H1 (cell line): ENCODE measurements at regions not wholly inside any gene's neighbourhood (a gene's known extent, or its start where the extent isn't known, plus 50 kb on each side); places are given as distances from the start of the nearest gene placed in this dataset.

Experiments
- CTCF ChIA-PET: fragments of 300-600 bp; sonication (Branson Sonifier 250); formaldehyde crosslinking; loops from one replicate; lab custom pipeline; 2021; ENCODE audit not compliant: partially characterized antibody; lab: Charles Lee
- POLR2A ChIA-PET: fragments of 300-600 bp; sonication (Branson Sonifier 250); formaldehyde crosslinking; loops from one replicate; lab custom pipeline; 2021; ENCODE audit warnings: inconsistent platforms; ENCODE audit not compliant: partially characterized antibody; lab: Charles Lee
- DNase-seq, 2 experiments: peaks; one replicate each; pipeline versions ENCODE4 v3.0.0 to v3.0.0-alpha.2; 2010 to 2022; ENCODE audit warnings: low spot score in 2 of 2, low read depth in 1 of 2, mixed read lengths in 1 of 2
- FAIRE-seq: peaks from 2 replicates; lab custom pipeline; 2011; peaks lifted over from hg19 to GRCh38; lab: Jason Lieb, UNC
- H2AFZ ChIP-seq: 2 replicates; pipeline ENCODE4 v1.8.1; 2012; ENCODE audit warnings: low read length, inconsistent platforms
- H2AK5ac ChIP-seq: 2 replicates; pipeline ENCODE4 v1.6.1; 2013; ENCODE audit warnings: low read depth, low read length
- H2BK120ac ChIP-seq: replicated peaks from 2 replicates; pipeline ENCODE3; 2013; ENCODE audit warnings: low read depth, low read length, inconsistent platforms
- H2BK12ac ChIP-seq: 2 replicates; pipeline ENCODE4 v1.6.1; 2013; ENCODE audit warnings: low read depth, low read length
- H2BK15ac ChIP-seq: 2 replicates; pipeline ENCODE4 v1.6.1; 2013; ENCODE audit warnings: low read length
- H2BK20ac ChIP-seq: 2 replicates; pipeline ENCODE4 v1.6.1; 2013; ENCODE audit warnings: low read length
- H2BK5ac ChIP-seq: 2 replicates; pipeline ENCODE4 v1.6.1; 2013; ENCODE audit warnings: low read depth, low read length
- H3K14ac ChIP-seq: 2 replicates; pipeline ENCODE4 v1.6.1; 2013; ENCODE audit warnings: inconsistent platforms; ENCODE audit not compliant: insufficient read length
- H3K18ac ChIP-seq: 2 replicates; pipeline ENCODE4 v1.6.1; 2013; ENCODE audit warnings: low read length; ENCODE audit errors: extremely low read depth
- H3K23ac ChIP-seq: 2 replicates; pipeline ENCODE4 v1.6.1; 2013; ENCODE audit warnings: inconsistent platforms; ENCODE audit not compliant: insufficient read length
- H3K23me2 ChIP-seq: 2 replicates; pipeline ENCODE4 v1.6.1; 2013; ENCODE audit warnings: low read depth, low read length
- H3K27ac ChIP-seq: 2 replicates; pipeline ENCODE4 v1.6.1; 2011; ENCODE audit warnings: low read depth, low read length, inconsistent platforms
- H3K27me3 ChIP-seq, 4 experiments: replicated peaks in 1 of 4; 1 replicate in 1 of 4; 2 replicates in 3 of 4; pipeline versions ENCODE4 v1.6.1 to v1.8.1; 2011 to 2013; ENCODE audit warnings: low read length in 3 of 4, mild to moderate bottlenecking in 3 of 4, inconsistent platforms in 2 of 4, mixed read lengths in 2 of 4, moderate library complexity in 1 of 4; ENCODE audit not compliant: control insufficient read depth in 3 of 4, insufficient read depth in 3 of 4; ENCODE audit errors: extremely low read depth in 1 of 4
- H3K36me3 ChIP-seq, 4 experiments: 2 replicates each; pipeline versions ENCODE4 v1.6.1 to v1.8.1; 2011 to 2013; ENCODE audit warnings: mild to moderate bottlenecking in 4 of 4, low read length in 3 of 4, moderate library complexity in 2 of 4, control low read depth in 1 of 4, inconsistent platforms in 1 of 4; ENCODE audit not compliant: insufficient read depth in 4 of 4, control insufficient read depth in 2 of 4
- H3K4ac ChIP-seq: replicated peaks from 2 replicates; pipeline ENCODE3; 2013; ENCODE audit warnings: low read length, low read depth, mixed read lengths, inconsistent platforms; ENCODE audit not compliant: insufficient read length
- H3K4me1 ChIP-seq, 4 experiments: replicated peaks in 1 of 4; 1 replicate in 1 of 4; 2 replicates in 3 of 4; pipeline versions ENCODE4 v1.6.1 to v1.8.1; 2011 to 2013; ENCODE audit warnings: low read length in 3 of 4, inconsistent platforms in 2 of 4, mixed read lengths in 1 of 4; ENCODE audit not compliant: insufficient read depth in 4 of 4, control insufficient read depth in 3 of 4
- H3K4me2 ChIP-seq, 2 experiments: 2 replicates each; pipeline versions ENCODE4 v1.6.1 to v1.8.1; 2011 to 2013; ENCODE audit warnings: low read depth in 2 of 2, low read length in 2 of 2, control low read depth in 1 of 2, inconsistent platforms in 1 of 2, mild to moderate bottlenecking in 1 of 2; ENCODE audit not compliant: insufficient read depth in 1 of 2
- H3K4me3 ChIP-seq, 4 experiments: fragments of 200-600, 300-600 bp in 1 of 4; sonication (generic), shearing (Covaris generic), sonication (Bioruptor Twin) in 1 of 4; 2 replicates each; pipeline versions ENCODE4 v1.5.1 to v1.8.1; 2011 to 2016; ENCODE audit warnings: low read length in 4 of 4, low read depth in 3 of 4, control low read depth in 2 of 4, inconsistent platforms in 2 of 4, mild to moderate bottlenecking in 2 of 4, mixed read lengths in 1 of 4, moderate library complexity in 1 of 4; ENCODE audit not compliant: insufficient read depth in 2 of 4; ENCODE audit errors: extremely low read depth in 1 of 4
- H3K56ac ChIP-seq: replicated peaks from 2 replicates; pipeline ENCODE3; 2013; ENCODE audit warnings: low read depth, mild to moderate bottlenecking, mixed read lengths, low read length, inconsistent platforms; ENCODE audit not compliant: insufficient read length
- H3K79me1 ChIP-seq: 2 replicates; pipeline ENCODE4 v1.6.1; 2013; ENCODE audit warnings: low read depth, low read length, control low read depth
- H3K79me2 ChIP-seq, 2 experiments: 2 replicates each; pipeline versions ENCODE4 v1.6.1 to v1.8.1; 2012 to 2013; ENCODE audit warnings: low read length in 2 of 2, mild to moderate bottlenecking in 2 of 2, inconsistent platforms in 1 of 2; ENCODE audit not compliant: insufficient read depth in 2 of 2, control insufficient read depth in 1 of 2
- H3K9ac ChIP-seq, 4 experiments: replicated peaks in 1 of 4; 1 replicate in 1 of 4; 2 replicates in 3 of 4; pipeline versions ENCODE4 v1.6.1 to v1.8.1; 2011 to 2013; ENCODE audit warnings: low read depth in 3 of 4, low read length in 3 of 4, control low read depth in 2 of 4, mild to moderate bottlenecking in 2 of 4, moderate library complexity in 2 of 4, inconsistent platforms in 1 of 4; ENCODE audit errors: extremely low read depth in 1 of 4
- H3K9me3 ChIP-seq, 2 experiments: 2 replicates each; pipeline versions ENCODE4 v1.6.1 to v1.8.1; 2012 to 2013; ENCODE audit warnings: mild to moderate bottlenecking in 2 of 2, moderate library complexity in 2 of 2, control low read depth in 1 of 2, inconsistent platforms in 1 of 2, low read depth in 1 of 2, low read length in 1 of 2, mixed read lengths in 1 of 2; ENCODE audit not compliant: insufficient read depth in 2 of 2
- H4K20me1 ChIP-seq, 2 experiments: replicated peaks in 1 of 2; 2 replicates each; pipeline versions ENCODE3 to v1.8.1; 2011 to 2013; ENCODE audit warnings: inconsistent platforms in 2 of 2, low read length in 2 of 2, mild to moderate bottlenecking in 1 of 2; ENCODE audit not compliant: insufficient read depth in 2 of 2, control insufficient read depth in 1 of 2
- H4K5ac ChIP-seq: 2 replicates; pipeline ENCODE4 v1.6.1; 2013; ENCODE audit warnings: low read length, low read depth, mixed read lengths, inconsistent platforms; ENCODE audit not compliant: insufficient read length
- H4K8ac ChIP-seq: 2 replicates; pipeline ENCODE4 v1.8.0; 2013; ENCODE audit warnings: mild to moderate bottlenecking, moderate library complexity, low read length, inconsistent platforms; ENCODE audit not compliant: insufficient read depth; ENCODE audit errors: extremely low read depth
- H4K91ac ChIP-seq: replicated peaks from 2 replicates; pipeline ENCODE3; 2013; ENCODE audit warnings: low read length, mixed read lengths, inconsistent platforms; ENCODE audit not compliant: insufficient read length
- BACH1 ChIP-seq: IDR thresholded peaks from 2 replicates; pipeline ENCODE4 v1.6.1; 2012; ENCODE audit warnings: low read length, improper control_type of control experiment
- CTBP2 ChIP-seq: IDR thresholded peaks from 2 replicates; pipeline ENCODE4 v1.7.0; 2011; ENCODE audit warnings: borderline replicate concordance, mild to moderate bottlenecking, moderate library complexity, mixed read lengths, low read length; ENCODE audit not compliant: insufficient read depth, insufficient read length
- JUND ChIP-seq: IDR thresholded peaks from 2 replicates; pipeline ENCODE4 v1.6.1; 2011; ENCODE audit warnings: mild to moderate bottlenecking, improper control_type of control experiment, low read length
- NANOG ChIP-seq: IDR thresholded peaks from 2 replicates; pipeline ENCODE4 v1.6.1; 2011; ENCODE audit warnings: low read length, low read depth, mild to moderate bottlenecking, inconsistent platforms; ENCODE audit not compliant: insufficient read depth, poor library complexity, severe bottlenecking
- NRF1 ChIP-seq: IDR thresholded peaks from 2 replicates; pipeline ENCODE4 v1.6.1; 2011; ENCODE audit warnings: mild to moderate bottlenecking, low read depth, low read length, improper control_type of control experiment
- POLR2AphosphoS5 ChIP-seq: IDR thresholded peaks from 2 replicates; pipeline ENCODE4 v1.6.1; 2011; ENCODE audit warnings: low read depth, low read length
- SIN3A ChIP-seq, 2 experiments: IDR thresholded peaks in 1 of 2; conservative IDR thresholded peaks in 1 of 2; 2 replicates each; pipeline ENCODE4 v1.6.1; 2011 to 2012; ENCODE audit warnings: low read length in 2 of 2, improper control_type of control experiment in 1 of 2, low read depth in 1 of 2, mild to moderate bottlenecking in 1 of 2
- YY1 ChIP-seq: IDR thresholded peaks from 2 replicates; pipeline ENCODE4 v1.6.1; 2011; ENCODE audit warnings: low read depth, mild to moderate bottlenecking, low read length
- ZNF274 ChIP-seq: IDR thresholded peaks from 2 replicates; pipeline ENCODE4 v1.7.0; 2012; ENCODE audit warnings: low read length, borderline replicate concordance; ENCODE audit errors: extremely low read depth
- WGBS, 2 experiments: shearing (Covaris generic) in 1 of 2; methylation state at CpG; one replicate each; pipeline versions ENCODE4 v1.1.6 to v1.1.7; 2013 to 2015; ENCODE audit warnings: low lambda C conversion rate in 2 of 2, mixed read lengths in 2 of 2, inconsistent platforms in 1 of 2, low coverage in 1 of 2, missing lambda C conversion rate in 1 of 2; ENCODE audit not compliant: insufficient replicate concordance in 2 of 2, insufficient coverage in 1 of 2, insufficient read length in 1 of 2; ENCODE audit errors: extremely low coverage in 1 of 2, missing lambda C conversion rate in 1 of 2; 5-methylcytosine and 5-hydroxymethylcytosine counted together
- TF ChIP-seq, protein P1 (sequence below): IDR thresholded peaks from 2 replicates; pipeline ENCODE4 v1.6.1; 2011; ENCODE audit warnings: low read depth, mild to moderate bottlenecking, low read length; ENCODE audit not compliant: insufficient read depth

- POLR2A ChIA-PET: interaction anchor here (1.2 kb wide), 1 partner anchor 21 kb away, joined by 3 read pairs; no protein-coding TSS in a partner anchor
- TF ChIP-seq POLR2AphosphoS5 (no peak), BACH1 (no peak), JUND (no peak), ZNF274 (no peak), YY1 (no peak), NANOG (no peak), CTBP2 (no peak), NRF1 (no peak), SIN3A (conservative IDR thresholded peaks at IDR 0.05 in 1 of 2, IDR thresholded peaks at IDR 0.05 in 1 of 2; ENCODE audit: low read depth in 1 of 2, low read length in 2 of 2) (no peak)
- TF ChIP-seq, protein P1, sequence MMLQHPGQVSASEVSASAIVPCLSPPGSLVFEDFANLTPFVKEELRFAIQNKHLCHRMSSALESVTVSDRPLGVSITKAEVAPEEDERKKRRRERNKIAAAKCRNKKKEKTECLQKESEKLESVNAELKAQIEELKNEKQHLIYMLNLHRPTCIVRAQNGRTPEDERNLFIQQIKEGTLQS: no peak
These were observed 272.9 kb downstream of the BRD1 start for GRCh38 chr22:49554741-49555140.

More at GRCh38 chr22:49554741-49555140, 272.9 kb downstream of the BRD1 start:
- H3K36me3 ChIP-seq: no peaks in the 10 kb centered on the region
- H3K9me3 ChIP-seq: peaks cover 8 to 14% of the 10 kb centered on the region in 2 experiments; a peak in 3 of 4 replicates
- no peak overlapping the region for H2BK12ac ChIP-seq
- no peaks in the 10 kb centered on the region for H3K27me3 ChIP-seq
- H3K4ac ChIP-seq: no peak overlapping the region
- no peak overlapping the region for H2AFZ ChIP-seq
- no peak overlapping the region for H3K56ac ChIP-seq
- WGBS, 2 experiments: 95% methylated on average over 16 of the region's 17 CpGs; no CpG with 5 or more reads in 1 of the 2 experiments
- H3K14ac ChIP-seq: no peak overlapping the region
- no peak overlapping the region for H3K27ac ChIP-seq
- H2BK15ac ChIP-seq: no peak overlapping the region
- no peak overlapping the region for H4K91ac ChIP-seq
- no peak overlapping the region for H4K8ac ChIP-seq
- no peaks in the 10 kb centered on the region for H4K20me1 ChIP-seq
- H3K4me1 ChIP-seq: no peaks in the 10 kb centered on the region; a peak in 3 of 7 replicates
- H4K5ac ChIP-seq: no peak overlapping the region
- H2BK5ac ChIP-seq: no peak overlapping the region
- no peak overlapping the region for H2BK20ac ChIP-seq
- H3K9ac ChIP-seq: no peak overlapping the region
- H3K23ac ChIP-seq: no peak overlapping the region
- FAIRE-seq (no peak), DNase-seq (peak in 1 of 2 experiments; percentile 26)
- H3K79me2 ChIP-seq: no peaks in the 10 kb centered on the region
- H3K79me1 ChIP-seq: no peaks in the 10 kb centered on the region
- no peak overlapping the region for H2AK5ac ChIP-seq
- H3K23me2 ChIP-seq: no peaks in the 10 kb centered on the region
- H3K4me3 ChIP-seq: no peak overlapping the region
- no peak overlapping the region for H2BK120ac ChIP-seq
- H3K18ac ChIP-seq: no peak overlapping the region
- CTCF ChIA-PET: interaction anchor here (0.9 kb wide), 1 partner anchor 121 kb away, joined by 3 read pairs; no protein-coding TSS in a partner anchor
- H3K4me2 ChIP-seq: no peak overlapping the region
